GM12892 (cell line): ENCODE measurements at regions not wholly inside any gene's neighbourhood (a gene's known extent, or its start where the extent isn't known, plus 50 kb on each side); places are given as distances from the start of the nearest gene placed in this dataset.

Experiments
- POLR2A ChIP-seq: IDR thresholded peaks from 2 replicates; pipeline ENCODE4 v1.6.1; 2011; ENCODE audit warnings: low read depth, low read length, control low read depth
- POLR2AphosphoS5 ChIP-seq: IDR thresholded peaks from 2 replicates; pipeline ENCODE4 v1.6.1; 2011; ENCODE audit warnings: low read depth, low read length, control low read depth
- TAF1 ChIP-seq: IDR thresholded peaks from 2 replicates; pipeline ENCODE4 v1.6.1; 2011; ENCODE audit warnings: low read depth, mild to moderate bottlenecking, control low read depth, low read length, borderline replicate concordance

- TF ChIP-seq POLR2A (no peak), POLR2AphosphoS5 (no peak), TAF1 (no peak)
Measured at GRCh38 chr5:124021776-124022175, 509.8 kb downstream of the CSNK1G3 start.
